DND-41 (cell line): ENCODE measurements at regions not wholly inside any gene's neighbourhood (a gene's known extent, or its start where the extent isn't known, plus 50 kb on each side); places are given as distances from the start of the nearest gene placed in this dataset.

Experiments
- CTCF ChIP-seq: IDR thresholded peaks from 2 replicates; pipeline ENCODE4 v1.5.1; 2012; ENCODE audit warnings: borderline replicate concordance, low read length, moderate library complexity, mild to moderate bottlenecking; ENCODE audit not compliant: poor library complexity, severe bottlenecking; ENCODE audit errors: extremely low read depth
- EZH2 ChIP-seq: IDR thresholded peaks from 3 replicates; pipeline ENCODE4 v1.6.1; 2012; ENCODE audit warnings: borderline replicate concordance, low read depth, mild to moderate bottlenecking, moderate library complexity, low read length, inconsistent platforms; ENCODE audit not compliant: severe bottlenecking

- TF ChIP-seq CTCF (peak; percentile 26), EZH2 (no peak)
Observed at GRCh38 chr20:22303523-22303922, 280.8 kb downstream of the FOXA2 start.
